ENCODE measurements at regions not wholly inside any gene's neighbourhood (a gene's known extent, or its start where the extent isn't known, plus 50 kb on each side); places are given as distances from the start of the nearest gene placed in this dataset.

DNA sequence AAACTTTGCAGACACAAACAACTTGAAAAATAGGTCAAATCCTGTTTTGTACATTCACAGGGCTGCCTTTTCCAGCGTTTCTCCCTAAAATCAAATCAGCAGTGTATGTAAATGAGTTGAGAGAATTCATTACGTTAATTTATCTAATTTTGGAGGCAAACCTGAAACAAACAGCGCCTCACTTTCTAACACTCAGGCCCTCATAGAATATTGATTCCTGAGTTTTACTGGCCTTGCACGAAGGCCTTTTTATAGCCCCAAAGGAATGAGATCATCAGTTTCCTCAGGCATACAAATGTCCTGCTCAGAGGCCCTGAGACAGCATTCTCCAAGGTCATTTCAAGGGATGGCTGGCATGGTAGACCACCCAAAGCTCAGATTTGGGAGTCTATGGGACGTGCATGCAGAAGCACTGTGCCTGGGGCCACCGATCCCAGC, 131.7 kb upstream of the CHST15 start:
- TF ChIP-seq, protein P1, sequence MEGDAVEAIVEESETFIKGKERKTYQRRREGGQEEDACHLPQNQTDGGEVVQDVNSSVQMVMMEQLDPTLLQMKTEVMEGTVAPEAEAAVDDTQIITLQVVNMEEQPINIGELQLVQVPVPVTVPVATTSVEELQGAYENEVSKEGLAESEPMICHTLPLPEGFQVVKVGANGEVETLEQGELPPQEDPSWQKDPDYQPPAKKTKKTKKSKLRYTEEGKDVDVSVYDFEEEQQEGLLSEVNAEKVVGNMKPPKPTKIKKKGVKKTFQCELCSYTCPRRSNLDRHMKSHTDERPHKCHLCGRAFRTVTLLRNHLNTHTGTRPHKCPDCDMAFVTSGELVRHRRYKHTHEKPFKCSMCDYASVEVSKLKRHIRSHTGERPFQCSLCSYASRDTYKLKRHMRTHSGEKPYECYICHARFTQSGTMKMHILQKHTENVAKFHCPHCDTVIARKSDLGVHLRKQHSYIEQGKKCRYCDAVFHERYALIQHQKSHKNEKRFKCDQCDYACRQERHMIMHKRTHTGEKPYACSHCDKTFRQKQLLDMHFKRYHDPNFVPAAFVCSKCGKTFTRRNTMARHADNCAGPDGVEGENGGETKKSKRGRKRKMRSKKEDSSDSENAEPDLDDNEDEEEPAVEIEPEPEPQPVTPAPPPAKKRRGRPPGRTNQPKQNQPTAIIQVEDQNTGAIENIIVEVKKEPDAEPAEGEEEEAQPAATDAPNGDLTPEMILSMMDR (IDR thresholded peaks at IDR 0.05 in 4 of 5, conservative IDR thresholded peaks at IDR 0.05 in 1 of 5) = no peak
- no peak for TF ChIP-seq POLR2A (IDR thresholded peaks at IDR 0.05)

All from gastrocnemius medialis (tissue), 4 donors.